Fibroblast of pulmonary artery (primary cell): ENCODE measurements at regions not wholly inside any gene's neighbourhood (a gene's known extent, or its start where the extent isn't known, plus 50 kb on each side); places are given as distances from the start of the nearest gene placed in this dataset.

ENCODE experiments used
- DNase-seq: peaks from one replicate; pipeline ENCODE4 v3.0.0-alpha.2; 2010; ENCODE audit warnings: low read depth
- H3K4me3 ChIP-seq: replicated peaks from 2 replicates; pipeline ENCODE4 v1.5.1; 2011; ENCODE audit warnings: low read depth, mild to moderate bottlenecking, control low read depth, low read length, moderate library complexity
- TF ChIP-seq, protein P1 (sequence below): IDR thresholded peaks from 2 replicates; pipeline ENCODE4 v1.5.1; 2011; ENCODE audit warnings: mild to moderate bottlenecking, control low read depth, low read length, inconsistent platforms; ENCODE audit errors: missing control alignments

DNA sequence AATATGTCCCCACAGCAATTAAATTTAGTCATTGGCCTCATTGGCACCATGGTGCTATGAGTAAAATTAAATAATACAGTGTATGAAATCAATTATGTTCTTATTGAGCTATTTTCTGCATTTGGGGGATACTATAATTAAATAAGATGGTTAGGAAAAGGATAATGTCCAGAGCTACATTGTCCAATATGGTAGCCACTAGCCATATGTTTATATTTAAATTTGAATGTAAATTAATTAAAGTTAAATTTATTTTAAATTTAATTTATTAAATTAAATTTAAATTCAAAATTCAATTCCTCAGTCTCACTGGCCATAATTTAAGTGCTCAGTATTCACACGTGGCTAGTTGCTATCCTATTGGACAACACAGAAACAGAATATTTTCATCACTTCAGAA is 115.7 kb downstream of the SPATA31D1 start:
- H3K4me3 ChIP-seq = no peak overlapping the region
- no peak for DNase-seq
- TF ChIP-seq, protein P1, sequence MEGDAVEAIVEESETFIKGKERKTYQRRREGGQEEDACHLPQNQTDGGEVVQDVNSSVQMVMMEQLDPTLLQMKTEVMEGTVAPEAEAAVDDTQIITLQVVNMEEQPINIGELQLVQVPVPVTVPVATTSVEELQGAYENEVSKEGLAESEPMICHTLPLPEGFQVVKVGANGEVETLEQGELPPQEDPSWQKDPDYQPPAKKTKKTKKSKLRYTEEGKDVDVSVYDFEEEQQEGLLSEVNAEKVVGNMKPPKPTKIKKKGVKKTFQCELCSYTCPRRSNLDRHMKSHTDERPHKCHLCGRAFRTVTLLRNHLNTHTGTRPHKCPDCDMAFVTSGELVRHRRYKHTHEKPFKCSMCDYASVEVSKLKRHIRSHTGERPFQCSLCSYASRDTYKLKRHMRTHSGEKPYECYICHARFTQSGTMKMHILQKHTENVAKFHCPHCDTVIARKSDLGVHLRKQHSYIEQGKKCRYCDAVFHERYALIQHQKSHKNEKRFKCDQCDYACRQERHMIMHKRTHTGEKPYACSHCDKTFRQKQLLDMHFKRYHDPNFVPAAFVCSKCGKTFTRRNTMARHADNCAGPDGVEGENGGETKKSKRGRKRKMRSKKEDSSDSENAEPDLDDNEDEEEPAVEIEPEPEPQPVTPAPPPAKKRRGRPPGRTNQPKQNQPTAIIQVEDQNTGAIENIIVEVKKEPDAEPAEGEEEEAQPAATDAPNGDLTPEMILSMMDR = no peak

DNA sequence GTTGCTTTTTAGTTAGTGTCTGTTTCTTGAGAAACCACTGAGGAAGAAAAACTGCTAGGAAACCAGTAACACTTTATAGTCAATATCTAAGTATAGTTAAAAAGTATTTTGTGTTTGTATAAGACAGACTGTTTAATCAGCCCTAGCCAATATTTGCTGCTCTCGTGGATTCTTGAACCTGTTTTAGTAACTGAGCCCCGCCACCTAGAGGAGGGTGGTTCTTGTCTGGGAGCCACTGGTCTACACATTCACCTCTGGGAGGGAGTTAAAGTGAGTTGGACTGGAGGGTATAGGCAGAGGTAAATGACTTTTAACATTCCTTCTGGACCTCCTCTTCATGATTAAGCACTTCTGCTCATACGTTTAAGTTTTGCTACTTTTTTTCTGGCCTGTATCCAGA is 117.2 kb downstream of the SPATA31D1 start:
- TF ChIP-seq, protein P1 = no peak
- no peak for DNase-seq
- H3K4me3 ChIP-seq = no peak overlapping the region

DNA sequence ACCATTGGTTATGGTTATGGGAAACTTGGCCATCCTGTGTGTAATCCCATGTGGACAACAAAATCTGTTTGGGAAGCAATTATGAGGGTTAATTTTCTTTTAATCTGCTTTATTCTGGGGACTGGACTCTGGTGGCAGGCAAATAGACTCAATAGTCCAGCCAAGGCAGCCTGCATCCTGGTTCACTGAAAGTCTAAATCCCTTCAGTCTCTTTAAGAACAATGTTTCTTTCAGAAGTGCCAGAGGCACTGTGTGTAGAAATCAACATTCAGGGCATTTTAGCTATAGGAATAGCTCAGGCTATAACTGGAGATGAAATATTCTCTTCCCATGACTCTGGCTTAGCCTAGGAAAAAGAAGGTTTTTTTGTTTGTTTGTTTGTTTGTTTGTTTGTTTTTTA is 118.0 kb downstream of the SPATA31D1 start:
- no peak for DNase-seq
- TF ChIP-seq, protein P1 = no peak
- H3K4me3 ChIP-seq = no peak overlapping the region

DNA sequence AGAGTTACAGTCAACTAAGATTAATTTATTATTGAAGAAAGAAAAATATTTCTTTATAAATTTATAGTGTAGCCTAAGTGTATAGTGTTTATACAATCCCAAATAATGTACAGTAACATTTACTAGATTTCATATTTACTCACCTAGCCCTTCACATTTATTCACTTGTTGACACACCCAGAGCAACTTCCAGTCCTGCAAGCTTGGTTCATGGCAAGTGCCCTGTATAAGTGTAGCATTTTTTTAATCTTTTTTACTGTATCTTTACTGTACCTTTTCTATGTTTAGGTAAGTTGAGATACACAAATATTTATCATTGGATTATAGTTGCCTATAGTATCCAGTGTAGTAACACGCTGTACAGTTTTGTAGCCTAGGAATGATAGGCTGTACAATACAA is 119.9 kb downstream of the SPATA31D1 start:
- no peak overlapping the region for H3K4me3 ChIP-seq
- no peak for DNase-seq
- TF ChIP-seq, protein P1 = no peak

DNA sequence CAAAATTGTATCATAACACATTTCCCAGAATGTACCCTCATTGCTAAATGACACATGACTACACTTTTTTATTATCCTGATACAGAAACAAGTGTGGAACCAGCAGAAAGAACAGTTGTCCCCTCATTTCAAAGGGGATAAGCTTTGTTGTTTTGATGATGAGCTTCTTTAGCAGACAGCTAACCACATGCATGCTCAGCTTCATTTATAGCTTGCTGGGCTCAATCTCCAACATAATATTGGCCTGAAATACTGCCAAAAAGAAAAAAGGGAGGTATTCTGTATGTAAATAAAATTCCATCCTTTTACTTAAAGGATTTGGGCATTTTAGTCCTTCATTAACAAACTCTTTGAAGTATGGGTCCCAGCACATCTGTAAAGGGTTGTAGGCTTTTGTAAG is 120.4 kb downstream of the SPATA31D1 start:
- TF ChIP-seq, protein P1 = no peak
- no peak overlapping the region for H3K4me3 ChIP-seq
- no peak for DNase-seq

DNA sequence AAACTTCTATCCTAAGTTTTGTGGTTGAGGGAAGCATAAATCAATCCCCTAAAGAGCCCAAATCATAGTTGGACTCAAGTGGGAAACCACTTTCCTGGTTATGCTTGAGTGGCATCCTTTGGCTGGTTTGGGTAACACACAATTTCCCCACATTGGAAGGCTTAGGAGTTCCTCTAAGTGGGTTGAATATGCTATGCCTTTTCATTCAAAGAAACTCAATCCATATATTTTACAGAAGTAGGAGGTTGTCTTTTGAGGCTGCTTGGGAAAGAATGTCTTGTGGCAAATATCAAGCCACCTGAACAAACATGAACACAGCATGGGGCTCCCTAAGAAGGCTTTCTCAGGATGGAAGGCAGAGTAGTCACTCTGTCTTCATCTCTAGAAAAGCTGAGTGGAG is 121.1 kb downstream of the SPATA31D1 start:
- TF ChIP-seq, protein P1 = no peak
- no peak for DNase-seq
- H3K4me3 ChIP-seq = no peak overlapping the region

DNA sequence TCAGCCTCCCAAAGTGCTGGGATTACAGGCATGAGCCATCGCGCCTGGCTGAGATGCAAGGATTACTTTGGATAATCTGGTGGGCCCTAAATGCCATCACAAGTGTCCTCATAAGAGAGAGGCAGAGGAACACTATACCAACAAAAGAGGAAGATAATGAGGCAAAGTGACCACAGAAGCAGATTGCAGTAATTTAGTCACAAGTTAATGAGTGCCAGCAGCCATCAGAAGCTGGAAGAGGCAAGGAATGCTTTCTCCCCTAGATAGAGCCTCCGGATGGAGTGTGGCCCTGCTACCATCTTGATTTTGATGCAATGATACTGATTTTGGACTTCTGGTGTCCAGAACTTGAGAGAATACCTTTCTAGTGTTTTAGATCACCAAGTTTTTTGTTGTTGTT is 122.3 kb downstream of the SPATA31D1 start:
- DNase-seq = no peak
- TF ChIP-seq, protein P1 = no peak
- no peak overlapping the region for H3K4me3 ChIP-seq
